Stimulated activated effector memory CD8-positive, alpha-beta T cell treated with anti-CD3 and anti-CD28 coated beads, Interleukin-12 subunit alpha, Interleukin-12 subunit beta, amount 100 ng/mL, for 72 hours (primary cell): ENCODE measurements at regions not wholly inside any gene's neighbourhood (a gene's known extent, or its start where the extent isn't known, plus 50 kb on each side); places are given as distances from the start of the nearest gene placed in this dataset.
"Not testable (repeated sequence)": the region's sequence is repeated elsewhere in the genome, so short reads cannot be mapped to it uniquely, and the experiment has no call there.

Experiments
- ATAC-seq: fragments of 150-1000 bp; cut with Tn5 transposase; 2 replicates; pipeline ENCODE4 v1.10.0; 2021
- DNase-seq, 2 donors: peaks; one replicate each; pipeline ENCODE4 v3.0.0; 2021 to 2022; ENCODE audit warnings: low spot score in 2 of 2
- H3K27ac Mint-ChIP-seq: one replicate; pipeline ENCODE4 v1.8.0; 2022; ENCODE audit warnings: mild to moderate bottlenecking, mixed read lengths
- H3K36me3 Mint-ChIP-seq: one replicate; pipeline ENCODE4 v1.8.0; 2022; ENCODE audit warnings: mild to moderate bottlenecking, mixed read lengths
- H3K4me1 Mint-ChIP-seq: one replicate; pipeline ENCODE4 v1.8.0; 2022; ENCODE audit warnings: mixed read lengths
- H3K4me3 Mint-ChIP-seq: one replicate; pipeline ENCODE4 v1.8.0; 2022; ENCODE audit warnings: mild to moderate bottlenecking, mixed read lengths
- H3K9me3 Mint-ChIP-seq: one replicate; pipeline ENCODE4 v1.8.0; 2022; ENCODE audit warnings: mixed read lengths

GRCh38 chr17:52409222-52409621 lies 250.7 kb upstream of the CA10 start:
- not testable (repeated sequence) for H3K4me1 Mint-ChIP-seq, H3K36me3 Mint-ChIP-seq, H3K9me3 Mint-ChIP-seq, DNase-seq, H3K27ac Mint-ChIP-seq, H3K4me3 Mint-ChIP-seq, ATAC-seq

GRCh38 chr17:52395308-52395707 lies 236.8 kb upstream of the CA10 start:
- H3K9me3 Mint-ChIP-seq: peaks cover 4% of the 10 kb centered on the region
- no peaks in the 10 kb centered on the region for H3K36me3 Mint-ChIP-seq
- DNase-seq: no peak
- H3K27ac Mint-ChIP-seq: no peak overlapping the region
- no peak for ATAC-seq
- H3K4me3 Mint-ChIP-seq: no peak overlapping the region
- no peaks in the 10 kb centered on the region for H3K4me1 Mint-ChIP-seq

GRCh38 chr17:52390422-52390821 lies 231.9 kb upstream of the CA10 start:
- DNase-seq (no peak), ATAC-seq (no peak)
- H3K27ac Mint-ChIP-seq: no peak overlapping the region
- no peaks in the 10 kb centered on the region for H3K4me1 Mint-ChIP-seq
- H3K36me3 Mint-ChIP-seq: no peaks in the 10 kb centered on the region
- no peak overlapping the region for H3K4me3 Mint-ChIP-seq
- H3K9me3 Mint-ChIP-seq: peaks cover 8% of the 10 kb centered on the region

- Mint-ChIP-seq H3K27ac (no peak overlapping the region), H3K9me3 (peaks cover 8% of the 10 kb centered on the region), H3K4me3 (no peak overlapping the region), H3K4me1 (no peaks in the 10 kb centered on the region), H3K36me3 (no peaks in the 10 kb centered on the region)
- no peak for DNase-seq
- no peak for ATAC-seq
Measured at GRCh38 chr17:52389632-52390031, 231.1 kb upstream of the CA10 start.

GRCh38 chr17:52388941-52389340 lies 230.4 kb upstream of the CA10 start:
- Mint-ChIP-seq H3K4me1 (no peaks in the 10 kb centered on the region), H3K36me3 (no peaks in the 10 kb centered on the region), H3K4me3 (no peak overlapping the region), H3K27ac (no peak overlapping the region), H3K9me3 (peaks cover 11% of the 10 kb centered on the region)
- no peak for ATAC-seq
- no peak for DNase-seq

- DNase-seq (no peak), ATAC-seq (no peak)
- Mint-ChIP-seq H3K4me3 (no peak overlapping the region), H3K27ac (no peak overlapping the region), H3K9me3 (peaks cover 14% of the 10 kb centered on the region), H3K4me1 (no peaks in the 10 kb centered on the region), H3K36me3 (no peaks in the 10 kb centered on the region)
Measured at GRCh38 chr17:52384695-52385094, 226.2 kb upstream of the CA10 start.

- no peaks in the 10 kb centered on the region for H3K36me3 Mint-ChIP-seq
- no peaks in the 10 kb centered on the region for H3K4me1 Mint-ChIP-seq
- peak in 1 of 2 donors; percentile 48 for DNase-seq
- ATAC-seq: no peak
- peaks cover 7% of the 10 kb centered on the region for H3K9me3 Mint-ChIP-seq
- H3K27ac Mint-ChIP-seq: no peak overlapping the region
- H3K4me3 Mint-ChIP-seq: no peak overlapping the region
Measured at GRCh38 chr17:52383493-52384100, 225.1 kb upstream of the CA10 start.

GRCh38 chr17:52378860-52379259 lies 220.3 kb upstream of the CA10 start:
- Mint-ChIP-seq H3K4me1 (no peaks in the 10 kb centered on the region), H3K9me3 (peaks cover 4% of the 10 kb centered on the region), H3K27ac (no peak overlapping the region), H3K36me3 (no peaks in the 10 kb centered on the region), H3K4me3 (no peak overlapping the region)
- DNase-seq (no peak), ATAC-seq (no peak)

- H3K27ac Mint-ChIP-seq: no peak overlapping the region
- no peaks in the 10 kb centered on the region for H3K4me1 Mint-ChIP-seq
- DNase-seq (no peak), ATAC-seq (no peak)
- peaks cover 5% of the 10 kb centered on the region for H3K9me3 Mint-ChIP-seq
- H3K4me3 Mint-ChIP-seq: no peak overlapping the region
- H3K36me3 Mint-ChIP-seq: no peaks in the 10 kb centered on the region
Measured at GRCh38 chr17:52376137-52376536, 217.6 kb upstream of the CA10 start.

GRCh38 chr17:52368886-52369285 lies 210.4 kb upstream of the CA10 start:
- Mint-ChIP-seq H3K4me1 (no peaks in the 10 kb centered on the region), H3K27ac (no peak overlapping the region), H3K9me3 (peaks cover 5% of the 10 kb centered on the region), H3K36me3 (no peaks in the 10 kb centered on the region), H3K4me3 (no peak overlapping the region)
- ATAC-seq: no peak
- no peak for DNase-seq

- Mint-ChIP-seq H3K9me3 (peaks cover 13% of the 10 kb centered on the region), H3K4me1 (no peaks in the 10 kb centered on the region), H3K4me3 (no peak overlapping the region), H3K36me3 (no peaks in the 10 kb centered on the region), H3K27ac (no peak overlapping the region)
- DNase-seq (no peak), ATAC-seq (no peak)
Measured at GRCh38 chr17:52357854-52358253, 199.3 kb upstream of the CA10 start.

GRCh38 chr17:52336796-52337195 lies 178.3 kb upstream of the CA10 start:
- no peaks in the 10 kb centered on the region for H3K4me1 Mint-ChIP-seq
- H3K9me3 Mint-ChIP-seq: peaks cover 24% of the 10 kb centered on the region
- no peak overlapping the region for H3K4me3 Mint-ChIP-seq
- ATAC-seq (no peak), DNase-seq (no peak)
- H3K27ac Mint-ChIP-seq: no peak overlapping the region
- H3K36me3 Mint-ChIP-seq: no peaks in the 10 kb centered on the region

- DNase-seq (no peak), ATAC-seq (no peak)
- H3K27ac Mint-ChIP-seq: no peak overlapping the region
- no peaks in the 10 kb centered on the region for H3K4me1 Mint-ChIP-seq
- no peak overlapping the region for H3K4me3 Mint-ChIP-seq
- H3K36me3 Mint-ChIP-seq: no peaks in the 10 kb centered on the region
- H3K9me3 Mint-ChIP-seq: peaks cover 4% of the 10 kb centered on the region
Measured at GRCh38 chr17:52306314-52306713, 147.8 kb upstream of the CA10 start.

- DNase-seq: no peak
Measured at GRCh38 chr17:52298881-52299280, 140.4 kb upstream of the CA10 start.

GRCh38 chr17:52297230-52298010 lies 138.9 kb upstream of the CA10 start:
- no peak overlapping the region for H3K4me3 Mint-ChIP-seq
- H3K9me3 Mint-ChIP-seq: peaks cover 5% of the 10 kb centered on the region
- H3K4me1 Mint-ChIP-seq: no peaks in the 10 kb centered on the region
- no peak for DNase-seq
- no peak overlapping the region for H3K27ac Mint-ChIP-seq
- ATAC-seq: no peak
- H3K36me3 Mint-ChIP-seq: no peaks in the 10 kb centered on the region

More at GRCh38 chr17:52298881-52299280, 140.4 kb upstream of the CA10 start:
- no peak for ATAC-seq
- Mint-ChIP-seq H3K36me3 (no peaks in the 10 kb centered on the region), H3K4me1 (no peaks in the 10 kb centered on the region), H3K4me3 (no peak overlapping the region), H3K27ac (no peak overlapping the region), H3K9me3 (peaks cover 7% of the 10 kb centered on the region)

- Mint-ChIP-seq H3K27ac (no peak overlapping the region), H3K9me3 (peaks cover 8% of the 10 kb centered on the region), H3K4me3 (no peak overlapping the region), H3K4me1 (no peaks in the 10 kb centered on the region), H3K36me3 (no peaks in the 10 kb centered on the region)
- no peak for ATAC-seq
- no peak for DNase-seq
Measured at GRCh38 chr17:52294301-52294700, 135.8 kb upstream of the CA10 start.
